Astrocyte (in vitro differentiated cells and primary cell): ENCODE measurements at regions not wholly inside any gene's neighbourhood (a gene's known extent, or its start where the extent isn't known, plus 50 kb on each side); places are given as distances from the start of the nearest gene placed in this dataset.

Experiments
- EZH2 ChIP-seq: IDR thresholded peaks from 2 replicates; pipeline ENCODE4 v1.6.1; 2012; ENCODE audit warnings: mild to moderate bottlenecking, low read length, inconsistent platforms; ENCODE audit not compliant: insufficient read depth
- TF ChIP-seq, protein P1 (sequence below): IDR thresholded peaks from 2 replicates; pipeline ENCODE4 v1.5.1; 2011; ENCODE audit warnings: low read depth, mild to moderate bottlenecking, inconsistent platforms, low read length, moderate library complexity; ENCODE audit not compliant: insufficient read depth

DNA sequence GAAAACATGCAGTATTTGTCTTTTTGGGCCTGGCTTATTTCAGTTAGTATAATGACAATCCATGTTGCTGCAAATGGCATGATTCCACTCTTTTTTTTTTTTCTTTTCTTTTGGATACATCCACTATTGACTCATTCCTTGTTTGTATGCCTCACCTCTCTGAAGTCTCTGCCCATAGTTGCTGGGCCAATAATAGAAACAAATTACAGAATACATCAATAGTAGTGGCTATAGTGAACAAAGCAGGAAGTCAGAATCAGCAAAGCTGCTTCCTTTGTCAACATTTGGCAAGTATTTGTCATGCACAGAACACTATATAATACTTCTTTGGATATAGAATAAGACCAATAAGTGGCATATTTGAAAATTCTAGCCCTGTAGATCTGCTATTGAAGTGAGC, 609.7 kb downstream of the STK39 start:
- TF ChIP-seq, protein P1, sequence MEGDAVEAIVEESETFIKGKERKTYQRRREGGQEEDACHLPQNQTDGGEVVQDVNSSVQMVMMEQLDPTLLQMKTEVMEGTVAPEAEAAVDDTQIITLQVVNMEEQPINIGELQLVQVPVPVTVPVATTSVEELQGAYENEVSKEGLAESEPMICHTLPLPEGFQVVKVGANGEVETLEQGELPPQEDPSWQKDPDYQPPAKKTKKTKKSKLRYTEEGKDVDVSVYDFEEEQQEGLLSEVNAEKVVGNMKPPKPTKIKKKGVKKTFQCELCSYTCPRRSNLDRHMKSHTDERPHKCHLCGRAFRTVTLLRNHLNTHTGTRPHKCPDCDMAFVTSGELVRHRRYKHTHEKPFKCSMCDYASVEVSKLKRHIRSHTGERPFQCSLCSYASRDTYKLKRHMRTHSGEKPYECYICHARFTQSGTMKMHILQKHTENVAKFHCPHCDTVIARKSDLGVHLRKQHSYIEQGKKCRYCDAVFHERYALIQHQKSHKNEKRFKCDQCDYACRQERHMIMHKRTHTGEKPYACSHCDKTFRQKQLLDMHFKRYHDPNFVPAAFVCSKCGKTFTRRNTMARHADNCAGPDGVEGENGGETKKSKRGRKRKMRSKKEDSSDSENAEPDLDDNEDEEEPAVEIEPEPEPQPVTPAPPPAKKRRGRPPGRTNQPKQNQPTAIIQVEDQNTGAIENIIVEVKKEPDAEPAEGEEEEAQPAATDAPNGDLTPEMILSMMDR = no peak
- TF ChIP-seq EZH2 = no peak
